ENCODE measurements at regions not wholly inside any gene's neighbourhood (a gene's known extent, or its start where the extent isn't known, plus 50 kb on each side); places are given as distances from the start of the nearest gene placed in this dataset.

DNA sequence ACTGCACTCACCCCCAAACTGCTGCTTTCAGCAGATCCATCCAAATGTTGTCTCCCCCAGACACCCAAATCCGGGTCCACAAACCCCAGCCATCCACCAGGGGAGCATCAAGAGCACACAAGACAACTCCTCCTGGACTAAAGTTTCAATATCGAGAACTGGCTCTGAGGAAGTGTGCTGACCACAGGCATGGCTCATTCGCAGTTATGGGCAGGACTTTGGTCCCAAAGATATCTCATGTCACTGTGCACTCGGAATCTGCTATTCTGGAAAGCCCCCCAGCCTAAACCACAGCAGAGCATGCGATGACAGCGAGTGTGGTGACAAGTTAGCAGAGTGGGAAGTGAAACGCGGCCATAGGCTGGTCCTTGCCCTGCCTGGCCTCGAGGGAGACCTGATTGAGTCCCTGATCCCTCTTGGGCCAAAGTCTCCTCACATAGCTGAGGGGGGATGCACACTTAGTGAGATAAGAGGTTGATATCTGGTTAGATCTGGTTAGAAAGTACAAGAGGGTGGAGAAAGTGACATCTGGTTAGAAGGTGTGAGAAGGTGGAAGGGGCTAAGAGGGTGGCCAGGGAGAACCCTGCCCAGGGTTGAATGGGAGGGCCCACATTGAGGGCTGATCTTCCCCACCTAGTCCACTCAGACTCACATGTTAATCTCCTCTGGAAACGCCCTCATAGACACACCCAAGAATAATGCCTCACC lies 149.7 kb downstream of the MRPL14 start:
- intact Hi-C loops (cut with DNase I), result no loop called here
- peaks cover 10% of the 10 kb centered on the region for H3K4me1 ChIP-seq
- H3K27me3 ChIP-seq (ENCODE audit: low read depth), result no peaks in the 10 kb centered on the region
- H3K9me3 ChIP-seq, result no peaks in the 10 kb centered on the region
- no peaks in the 10 kb centered on the region for H3K36me3 ChIP-seq
- H3K27ac ChIP-seq, result no peak overlapping the region
- TF ChIP-seq, protein P1, sequence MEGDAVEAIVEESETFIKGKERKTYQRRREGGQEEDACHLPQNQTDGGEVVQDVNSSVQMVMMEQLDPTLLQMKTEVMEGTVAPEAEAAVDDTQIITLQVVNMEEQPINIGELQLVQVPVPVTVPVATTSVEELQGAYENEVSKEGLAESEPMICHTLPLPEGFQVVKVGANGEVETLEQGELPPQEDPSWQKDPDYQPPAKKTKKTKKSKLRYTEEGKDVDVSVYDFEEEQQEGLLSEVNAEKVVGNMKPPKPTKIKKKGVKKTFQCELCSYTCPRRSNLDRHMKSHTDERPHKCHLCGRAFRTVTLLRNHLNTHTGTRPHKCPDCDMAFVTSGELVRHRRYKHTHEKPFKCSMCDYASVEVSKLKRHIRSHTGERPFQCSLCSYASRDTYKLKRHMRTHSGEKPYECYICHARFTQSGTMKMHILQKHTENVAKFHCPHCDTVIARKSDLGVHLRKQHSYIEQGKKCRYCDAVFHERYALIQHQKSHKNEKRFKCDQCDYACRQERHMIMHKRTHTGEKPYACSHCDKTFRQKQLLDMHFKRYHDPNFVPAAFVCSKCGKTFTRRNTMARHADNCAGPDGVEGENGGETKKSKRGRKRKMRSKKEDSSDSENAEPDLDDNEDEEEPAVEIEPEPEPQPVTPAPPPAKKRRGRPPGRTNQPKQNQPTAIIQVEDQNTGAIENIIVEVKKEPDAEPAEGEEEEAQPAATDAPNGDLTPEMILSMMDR (IDR thresholded peaks at IDR 0.05), result no peak
- H3K4me3 ChIP-seq, result no peak overlapping the region
- no peak for DNase-seq
- ATAC-seq, result no peak

DNA sequence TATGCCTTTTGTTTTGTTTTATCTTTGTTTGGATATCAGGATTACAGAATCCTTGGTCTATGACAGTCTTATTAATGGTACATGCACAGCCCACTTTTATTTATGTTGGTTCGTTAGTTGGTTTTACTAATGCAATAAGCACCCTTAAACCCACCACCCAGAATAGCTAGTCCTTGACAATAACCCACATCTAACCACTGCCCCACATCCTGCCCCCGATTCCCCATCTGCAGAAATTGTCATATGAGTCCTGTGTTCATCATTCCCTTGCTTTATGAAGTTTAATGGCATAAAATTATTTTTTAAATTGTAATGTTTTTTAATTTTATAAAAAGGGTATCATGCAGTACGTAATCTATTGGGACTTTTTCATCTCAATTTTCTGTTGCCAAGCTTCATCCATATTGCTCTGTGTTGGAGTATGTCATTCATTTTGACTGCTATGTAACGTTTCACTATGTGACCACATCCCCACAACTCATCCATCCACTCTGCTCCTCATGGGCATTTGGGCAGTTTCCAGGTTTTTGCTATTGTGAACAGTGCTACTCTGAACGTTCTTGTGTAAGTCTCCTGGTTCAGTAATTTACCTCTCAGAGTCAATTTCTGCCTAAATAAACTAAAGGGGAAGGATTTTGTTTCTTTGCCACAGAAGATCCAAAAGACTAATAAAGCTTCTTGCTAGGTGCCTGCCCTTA lies 150.4 kb downstream of the MRPL14 start:
- ATAC-seq, result no peak

DNA sequence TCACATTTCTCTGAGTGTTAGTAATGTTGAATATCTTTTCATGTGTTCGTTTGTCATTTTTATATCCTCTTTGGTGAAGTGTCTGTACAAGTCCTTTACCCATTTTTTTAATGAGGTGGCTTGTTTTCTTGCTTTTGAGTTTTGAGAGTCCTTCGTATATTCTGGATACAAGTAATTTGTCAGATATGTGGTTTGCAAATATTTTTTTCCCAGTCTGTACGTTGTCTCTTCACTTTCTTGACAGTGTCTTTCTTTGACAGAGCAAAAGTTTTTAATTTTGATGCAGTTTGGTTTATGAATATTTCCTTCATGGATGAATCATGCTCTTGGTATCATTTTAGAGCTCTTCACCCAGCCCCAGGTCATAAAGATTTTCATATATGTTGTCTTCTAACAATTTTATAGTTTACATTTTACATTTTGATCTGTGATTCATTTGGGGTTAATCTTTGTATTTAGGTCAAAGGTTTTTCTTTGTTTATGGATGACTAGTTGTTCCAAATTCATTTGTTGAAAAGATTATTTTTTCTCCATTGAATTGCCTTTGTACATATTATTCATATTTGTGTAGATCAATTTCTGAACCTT lies 152.5 kb downstream of the MRPL14 start:
- no peaks in the 10 kb centered on the region for H3K27me3 ChIP-seq (ENCODE audit: low read depth)
- TF ChIP-seq, protein P1 (IDR thresholded peaks at IDR 0.05), result no peak

More for the DNA sequence above, 150.4 kb downstream of the MRPL14 start:
- DNase-seq, result no peak
- H3K27me3 ChIP-seq (ENCODE audit: low read depth), result no peaks in the 10 kb centered on the region
- H3K4me3 ChIP-seq, result no peak overlapping the region
- H3K27ac ChIP-seq, result no peak overlapping the region
- no peaks in the 10 kb centered on the region for H3K36me3 ChIP-seq
- no peaks in the 10 kb centered on the region for H3K9me3 ChIP-seq
- TF ChIP-seq, protein P1 (IDR thresholded peaks at IDR 0.05), result no peak
- intact Hi-C loops (cut with DNase I), result no loop called here
- H3K4me1 ChIP-seq, result peaks cover 17% of the 10 kb centered on the region

DNA sequence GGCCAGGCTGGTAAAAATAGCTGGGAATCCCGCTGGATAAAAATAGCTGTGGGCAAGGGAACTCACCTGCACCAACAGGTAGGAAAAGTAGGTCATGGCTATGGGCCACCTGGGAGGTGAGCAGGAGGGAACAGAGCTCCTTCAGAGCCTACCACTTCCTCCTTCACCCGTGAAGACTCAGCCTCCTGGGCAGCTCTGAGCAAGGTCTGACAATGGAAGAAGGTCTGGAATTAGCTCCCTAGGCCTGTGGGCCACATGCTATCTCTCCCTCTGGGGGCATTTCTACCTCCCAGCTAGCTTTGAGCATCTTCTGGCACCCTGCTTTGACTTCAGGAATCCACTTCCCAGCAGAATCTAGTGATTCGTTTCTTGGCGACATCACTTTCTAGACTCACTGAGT lies 153.9 kb downstream of the MRPL14 start:
- peaks cover 26% of the 10 kb centered on the region for H3K4me1 ChIP-seq

More for the DNA sequence above, 152.5 kb downstream of the MRPL14 start:
- ATAC-seq (no peak), DNase-seq (no peak)
- intact Hi-C loops (cut with DNase I), result no loop called here
- no peak overlapping the region for H3K4me3 ChIP-seq
- H3K27ac ChIP-seq, result no peak overlapping the region
- H3K4me1 ChIP-seq, result peaks cover 26% of the 10 kb centered on the region
- H3K9me3 ChIP-seq, result no peaks in the 10 kb centered on the region
- no peaks in the 10 kb centered on the region for H3K36me3 ChIP-seq

DNA sequence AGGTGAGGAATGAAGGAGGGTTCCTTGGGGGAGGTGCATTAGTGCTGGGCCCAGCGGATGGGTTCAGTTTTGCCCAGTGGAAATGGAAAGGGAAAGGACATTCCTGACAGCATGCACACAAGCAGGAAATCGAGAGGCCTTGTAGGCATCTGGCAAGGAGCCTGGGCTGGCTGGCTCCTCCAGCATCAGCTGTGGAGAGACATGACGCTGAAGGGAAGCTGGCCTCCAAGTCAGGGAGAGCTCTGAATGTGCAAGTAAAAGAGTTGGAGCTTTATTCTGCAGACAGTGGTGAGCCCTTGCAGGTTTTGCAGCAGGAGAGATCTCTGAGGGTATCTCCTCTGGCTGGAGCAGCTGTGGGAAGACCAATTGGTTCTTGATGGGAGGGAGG lies 154.3 kb downstream of the MRPL14 start:
- TF ChIP-seq, protein P1 (IDR thresholded peaks at IDR 0.05), result no peak
- peak; percentile 68 to 80 for ATAC-seq
- peaks cover 26% of the 10 kb centered on the region for H3K4me1 ChIP-seq
- no peaks in the 10 kb centered on the region for H3K36me3 ChIP-seq
- no peaks in the 10 kb centered on the region for H3K9me3 ChIP-seq
- intact Hi-C loops (cut with DNase I), result no loop called here
- H3K27me3 ChIP-seq (ENCODE audit: low read depth), result no peaks in the 10 kb centered on the region
- no peak overlapping the region for H3K4me3 ChIP-seq
- peak overlapping the region; percentile 59 for H3K27ac ChIP-seq
- peak; percentile 79 for DNase-seq

More for the DNA sequence above, 153.9 kb downstream of the MRPL14 start:
- H3K9me3 ChIP-seq, result no peaks in the 10 kb centered on the region
- DNase-seq (no peak), ATAC-seq (peak; percentile 77 to 81)
- no peaks in the 10 kb centered on the region for H3K36me3 ChIP-seq
- intact Hi-C loops (cut with DNase I), result no loop called here
- no peaks in the 10 kb centered on the region for H3K27me3 ChIP-seq (ENCODE audit: low read depth)
- H3K27ac ChIP-seq, result peak overlapping the region; percentile 59
- H3K4me3 ChIP-seq, result no peak overlapping the region
- TF ChIP-seq, protein P1 (IDR thresholded peaks at IDR 0.05), result no peak

All from lower lobe of right lung (tissue), 2 donors.